Bronchial epithelial cell (primary cell): ENCODE measurements at regions not wholly inside any gene's neighbourhood (a gene's known extent, or its start where the extent isn't known, plus 50 kb on each side); places are given as distances from the start of the nearest gene placed in this dataset.

Experiments used
- DNase-seq: peaks from one replicate; pipeline ENCODE4 v3.0.0-alpha.2; 2010; ENCODE audit warnings: low read depth
- FAIRE-seq: peaks from 2 replicates; lab custom pipeline; 2011; peaks lifted over from hg19 to GRCh38; lab: Jason Lieb, UNC
- H3K27me3 ChIP-seq: 2 replicates; pipeline ENCODE4 v1.5.1; 2011; ENCODE audit warnings: low read length; ENCODE audit not compliant: control insufficient read depth, insufficient read depth
- H3K36me3 ChIP-seq: 2 replicates; pipeline ENCODE4 v1.5.1; 2011; ENCODE audit warnings: low read length; ENCODE audit not compliant: control insufficient read depth, insufficient read depth
- H3K4me3 ChIP-seq: 2 replicates; pipeline ENCODE4 v1.5.1; 2011; ENCODE audit warnings: mild to moderate bottlenecking, low read depth, low read length, control low read depth
- CTCF ChIP-seq: IDR thresholded peaks from 2 replicates; pipeline ENCODE4 v1.5.1; 2011; ENCODE audit warnings: mild to moderate bottlenecking, moderate library complexity, low read length, control low read depth, inconsistent platforms; ENCODE audit not compliant: insufficient read depth, severe bottlenecking

- no peaks in the 10 kb centered on the region for H3K36me3 ChIP-seq
- no peak for DNase-seq
- no peaks in the 10 kb centered on the region for H3K27me3 ChIP-seq
- FAIRE-seq = no peak
- no peak overlapping the region for H3K4me3 ChIP-seq
- no peak for TF ChIP-seq CTCF
These were observed 54.6 kb upstream of the ACSF3 start for GRCh38 chr16:89038811-89039735.

GRCh38 chr16:89039756-89040155, 53.9 kb upstream of the ACSF3 start:
- TF ChIP-seq CTCF = no peak
- H3K4me3 ChIP-seq = no peak overlapping the region
- DNase-seq = no peak
- H3K36me3 ChIP-seq = no peaks in the 10 kb centered on the region
- H3K27me3 ChIP-seq = no peaks in the 10 kb centered on the region
- FAIRE-seq = no peak

DNA sequence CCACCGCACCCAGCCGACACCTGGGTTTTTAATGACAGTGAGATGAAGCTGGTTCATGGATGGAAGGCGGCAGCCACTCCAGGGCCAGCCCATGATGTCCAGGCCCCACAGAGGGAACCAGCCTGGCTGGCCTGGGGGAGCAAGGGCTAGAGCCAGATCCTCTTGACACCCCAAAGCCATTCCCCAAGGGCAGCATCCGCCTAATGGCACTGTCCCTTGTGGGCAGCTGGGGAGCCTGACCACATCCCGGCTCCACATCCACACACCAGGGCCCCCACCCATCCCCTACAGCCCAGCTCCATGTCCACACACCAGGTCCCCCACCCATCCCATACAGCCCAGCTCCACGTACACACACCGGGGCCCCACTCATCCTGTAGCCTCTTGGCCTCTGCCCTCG, 53.3 kb upstream of the ACSF3 start:
- DNase-seq (no peak), FAIRE-seq (no peak)
- H3K4me3 ChIP-seq = no peak overlapping the region
- no peaks in the 10 kb centered on the region for H3K36me3 ChIP-seq
- no peaks in the 10 kb centered on the region for H3K27me3 ChIP-seq
- no peak for TF ChIP-seq CTCF

GRCh38 chr16:89040861-89041570, 52.6 kb upstream of the ACSF3 start:
- H3K27me3 ChIP-seq = no peaks in the 10 kb centered on the region
- H3K36me3 ChIP-seq = no peaks in the 10 kb centered on the region
- no peak for FAIRE-seq
- DNase-seq = no peak
- no peak for TF ChIP-seq CTCF
- H3K4me3 ChIP-seq = no peak overlapping the region

DNA sequence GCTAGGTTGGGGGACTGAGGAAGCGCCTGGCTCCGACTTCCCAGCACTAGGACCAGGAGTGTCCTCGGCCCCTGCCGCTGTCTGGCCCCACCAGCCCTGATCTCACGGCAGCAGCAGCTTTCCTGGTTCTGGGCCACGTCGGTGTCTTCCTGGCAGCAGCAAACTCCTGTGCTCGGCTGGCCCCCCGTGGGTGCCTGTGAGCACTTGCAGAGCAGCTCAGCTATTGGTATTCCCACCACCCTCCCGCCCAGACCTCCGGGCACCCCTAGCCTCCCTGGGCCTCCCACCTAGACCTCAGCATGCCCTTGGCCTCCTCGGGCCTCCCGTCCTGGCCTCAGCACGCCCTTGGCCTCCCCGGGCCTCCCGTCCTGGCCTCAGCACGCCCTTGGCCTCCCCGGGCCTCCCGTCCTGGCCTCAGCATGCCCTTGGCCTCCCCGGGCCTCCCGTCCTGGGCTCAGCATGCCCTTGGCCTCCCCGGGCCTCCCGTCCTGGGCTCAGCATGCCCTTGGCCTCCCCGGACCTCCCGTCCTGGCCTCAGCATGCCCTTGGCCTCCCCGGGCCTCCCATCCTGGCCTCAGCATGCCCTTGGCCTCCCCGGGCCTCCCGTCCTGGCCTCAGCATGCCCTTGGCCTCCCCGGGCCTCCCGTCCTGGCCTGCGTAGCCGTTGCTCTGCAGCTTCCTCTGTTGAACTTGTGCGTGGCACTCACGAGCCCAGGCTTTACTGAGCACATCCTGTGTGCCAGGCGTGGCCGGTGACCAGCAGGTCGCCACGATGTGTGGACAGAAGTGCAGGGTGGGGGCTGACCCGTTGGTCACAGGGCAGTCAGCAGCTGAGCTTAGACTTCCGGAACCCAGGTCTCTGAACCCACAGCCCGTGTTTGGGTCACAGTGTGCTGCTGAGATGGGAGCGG, 51.8 kb upstream of the ACSF3 start:
- FAIRE-seq (no peak), DNase-seq (no peak)
- TF ChIP-seq CTCF = no peak
- no peak overlapping the region for H3K4me3 ChIP-seq
- H3K36me3 ChIP-seq = no peaks in the 10 kb centered on the region
- H3K27me3 ChIP-seq = no peaks in the 10 kb centered on the region
